ENCODE measurements at regions not wholly inside any gene's neighbourhood (a gene's known extent, or its start where the extent isn't known, plus 50 kb on each side); places are given as distances from the start of the nearest gene placed in this dataset.

DNA sequence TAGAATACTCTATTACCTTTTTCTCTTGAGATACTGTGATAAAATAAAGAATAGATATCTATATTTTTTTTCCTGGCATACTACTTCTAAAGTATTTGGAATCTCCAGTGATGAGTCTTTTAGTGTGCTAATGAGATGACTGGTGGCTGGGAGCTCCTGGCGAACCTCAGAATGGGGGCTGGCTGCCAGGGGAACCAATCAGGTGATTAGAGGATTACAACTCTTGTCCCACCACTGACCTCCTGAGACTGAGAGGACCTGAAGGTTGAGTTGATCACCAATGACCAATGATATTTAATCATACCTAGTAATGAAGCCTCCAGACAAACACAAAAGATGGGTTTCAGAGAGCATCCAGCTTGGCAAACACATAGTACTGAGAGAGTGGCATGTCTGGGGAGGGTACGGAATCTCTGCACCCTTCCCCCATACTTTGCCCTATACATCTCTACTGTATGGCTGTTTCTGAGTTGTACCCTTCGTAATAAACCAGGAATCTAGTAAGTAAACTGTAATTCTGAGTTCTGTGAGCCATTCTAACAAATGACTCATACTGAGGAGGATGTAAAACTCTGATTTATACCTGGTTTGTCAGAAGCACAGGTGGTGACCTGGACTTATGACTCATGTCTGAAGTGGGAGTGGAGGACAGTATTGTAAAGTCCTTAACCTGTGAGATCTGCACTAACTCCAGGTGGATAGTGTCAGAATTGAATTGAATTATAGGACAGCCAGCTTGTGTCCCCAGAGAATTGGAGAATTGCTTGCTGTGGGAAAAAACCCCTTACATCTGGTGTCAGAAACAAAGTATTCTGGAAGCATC is 325.3 kb upstream of the LRRC4C start:
- TF ChIP-seq TCF12 (IDR thresholded peaks at IDR 0.05; ENCODE audit: low read depth) (no peak), CREB1 (IDR thresholded peaks at IDR 0.05; ENCODE audit: low read depth) (no peak), ZBTB7A (IDR thresholded peaks at IDR 0.05; ENCODE audit: low read depth) (no peak), EP300 (IDR thresholded peaks at IDR 0.05; ENCODE audit: borderline replicate concordance) (no peak), EGR1 (IDR thresholded peaks at IDR 0.05) (no peak), YY1 (IDR thresholded peaks at IDR 0.05; ENCODE audit: low read depth) (no peak), TAF1 (IDR thresholded peaks at IDR 0.05; ENCODE audit: low read depth) (no peak), TEAD4 (IDR thresholded peaks at IDR 0.05) (no peak), RAD21 (IDR thresholded peaks at IDR 0.05; ENCODE audit: low read depth) (no peak), CEBPB (IDR thresholded peaks at IDR 0.05) (no peak), FOXM1 (IDR thresholded peaks at IDR 0.05; ENCODE audit: borderline replicate concordance, low read depth) (no peak), NFIC (IDR thresholded peaks at IDR 0.05) (no peak)
- TF ChIP-seq, protein P1, sequence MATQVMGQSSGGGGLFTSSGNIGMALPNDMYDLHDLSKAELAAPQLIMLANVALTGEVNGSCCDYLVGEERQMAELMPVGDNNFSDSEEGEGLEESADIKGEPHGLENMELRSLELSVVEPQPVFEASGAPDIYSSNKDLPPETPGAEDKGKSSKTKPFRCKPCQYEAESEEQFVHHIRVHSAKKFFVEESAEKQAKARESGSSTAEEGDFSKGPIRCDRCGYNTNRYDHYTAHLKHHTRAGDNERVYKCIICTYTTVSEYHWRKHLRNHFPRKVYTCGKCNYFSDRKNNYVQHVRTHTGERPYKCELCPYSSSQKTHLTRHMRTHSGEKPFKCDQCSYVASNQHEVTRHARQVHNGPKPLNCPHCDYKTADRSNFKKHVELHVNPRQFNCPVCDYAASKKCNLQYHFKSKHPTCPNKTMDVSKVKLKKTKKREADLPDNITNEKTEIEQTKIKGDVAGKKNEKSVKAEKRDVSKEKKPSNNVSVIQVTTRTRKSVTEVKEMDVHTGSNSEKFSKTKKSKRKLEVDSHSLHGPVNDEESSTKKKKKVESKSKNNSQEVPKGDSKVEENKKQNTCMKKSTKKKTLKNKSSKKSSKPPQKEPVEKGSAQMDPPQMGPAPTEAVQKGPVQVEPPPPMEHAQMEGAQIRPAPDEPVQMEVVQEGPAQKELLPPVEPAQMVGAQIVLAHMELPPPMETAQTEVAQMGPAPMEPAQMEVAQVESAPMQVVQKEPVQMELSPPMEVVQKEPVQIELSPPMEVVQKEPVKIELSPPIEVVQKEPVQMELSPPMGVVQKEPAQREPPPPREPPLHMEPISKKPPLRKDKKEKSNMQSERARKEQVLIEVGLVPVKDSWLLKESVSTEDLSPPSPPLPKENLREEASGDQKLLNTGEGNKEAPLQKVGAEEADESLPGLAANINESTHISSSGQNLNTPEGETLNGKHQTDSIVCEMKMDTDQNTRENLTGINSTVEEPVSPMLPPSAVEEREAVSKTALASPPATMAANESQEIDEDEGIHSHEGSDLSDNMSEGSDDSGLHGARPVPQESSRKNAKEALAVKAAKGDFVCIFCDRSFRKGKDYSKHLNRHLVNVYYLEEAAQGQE (IDR thresholded peaks at IDR 0.05; ENCODE audit: low read depth): no peak
- TF ChIP-seq, protein P2, sequence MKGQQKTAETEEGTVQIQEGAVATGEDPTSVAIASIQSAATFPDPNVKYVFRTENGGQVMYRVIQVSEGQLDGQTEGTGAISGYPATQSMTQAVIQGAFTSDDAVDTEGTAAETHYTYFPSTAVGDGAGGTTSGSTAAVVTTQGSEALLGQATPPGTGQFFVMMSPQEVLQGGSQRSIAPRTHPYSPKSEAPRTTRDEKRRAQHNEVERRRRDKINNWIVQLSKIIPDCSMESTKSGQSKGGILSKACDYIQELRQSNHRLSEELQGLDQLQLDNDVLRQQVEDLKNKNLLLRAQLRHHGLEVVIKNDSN (IDR thresholded peaks at IDR 0.05): no peak
- TF ChIP-seq, protein P3, sequence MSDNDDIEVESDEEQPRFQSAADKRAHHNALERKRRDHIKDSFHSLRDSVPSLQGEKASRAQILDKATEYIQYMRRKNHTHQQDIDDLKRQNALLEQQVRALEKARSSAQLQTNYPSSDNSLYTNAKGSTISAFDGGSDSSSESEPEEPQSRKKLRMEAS (IDR thresholded peaks at IDR 0.05): no peak

DNA sequence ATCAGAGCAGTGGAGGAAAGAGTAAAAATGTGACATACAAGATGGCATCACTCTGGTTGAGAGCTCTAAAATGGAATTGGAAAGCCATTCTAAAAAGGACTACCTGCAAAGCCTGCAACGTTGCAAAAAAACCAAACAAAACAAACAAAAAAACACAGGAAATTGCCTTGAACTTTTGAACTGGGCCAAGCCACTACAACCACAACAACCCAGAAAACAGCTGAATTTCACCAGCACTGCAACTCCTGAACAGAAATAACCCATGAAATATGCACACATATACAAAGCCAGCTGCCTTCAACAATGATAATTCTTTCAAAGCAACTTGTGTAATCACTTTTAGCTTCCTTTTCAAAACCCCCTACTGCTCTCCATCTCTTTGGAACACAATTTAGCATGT is 326.6 kb upstream of the LRRC4C start:
- TF ChIP-seq, protein P3 (IDR thresholded peaks at IDR 0.05): no peak
- TF ChIP-seq EGR1 (IDR thresholded peaks at IDR 0.05): no peak
- TF ChIP-seq CREB1 (IDR thresholded peaks at IDR 0.05; ENCODE audit: low read depth): no peak
- no peak for TF ChIP-seq FOXM1 (IDR thresholded peaks at IDR 0.05; ENCODE audit: borderline replicate concordance, low read depth)
- TF ChIP-seq TEAD4 (IDR thresholded peaks at IDR 0.05): no peak
- no peak for TF ChIP-seq YY1 (IDR thresholded peaks at IDR 0.05; ENCODE audit: low read depth)
- no peak for TF ChIP-seq EP300 (IDR thresholded peaks at IDR 0.05; ENCODE audit: borderline replicate concordance)
- no peak for TF ChIP-seq ZBTB7A (IDR thresholded peaks at IDR 0.05; ENCODE audit: low read depth)
- no peak for TF ChIP-seq RAD21 (IDR thresholded peaks at IDR 0.05; ENCODE audit: low read depth)
- no peak for TF ChIP-seq NFIC (IDR thresholded peaks at IDR 0.05)
- TF ChIP-seq TAF1 (IDR thresholded peaks at IDR 0.05; ENCODE audit: low read depth): no peak

DNA sequence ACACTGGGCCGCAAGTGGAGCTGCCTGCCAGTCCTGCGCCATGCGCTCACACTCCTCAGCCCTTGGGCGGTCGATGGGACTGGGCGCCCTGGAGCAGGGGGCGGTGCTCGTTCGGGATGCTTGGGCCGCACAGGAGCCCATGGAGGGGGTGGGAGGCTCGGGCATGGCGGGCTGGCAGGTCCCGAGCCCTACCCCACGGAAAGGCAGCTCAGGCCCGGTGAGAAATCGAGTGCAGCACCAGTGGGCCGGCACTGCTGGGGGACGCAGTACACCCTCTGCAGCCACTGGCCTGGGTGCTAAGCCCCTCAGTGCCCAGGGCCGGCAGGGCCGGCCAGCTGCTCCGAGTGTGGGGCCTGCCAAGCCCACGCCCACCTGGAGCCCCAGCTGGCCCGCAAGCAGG is 328.7 kb upstream of the LRRC4C start:
- no peak for TF ChIP-seq YY1 (IDR thresholded peaks at IDR 0.05; ENCODE audit: low read depth)
- TF ChIP-seq, protein P3 (IDR thresholded peaks at IDR 0.05): no peak
- TF ChIP-seq TEAD4 (IDR thresholded peaks at IDR 0.05): no peak
- no peak for TF ChIP-seq EGR1 (IDR thresholded peaks at IDR 0.05)
- no peak for TF ChIP-seq CREB1 (IDR thresholded peaks at IDR 0.05; ENCODE audit: low read depth)
- no peak for TF ChIP-seq TAF1 (IDR thresholded peaks at IDR 0.05; ENCODE audit: low read depth)
- TF ChIP-seq EP300 (IDR thresholded peaks at IDR 0.05; ENCODE audit: borderline replicate concordance): no peak
- TF ChIP-seq FOXM1 (IDR thresholded peaks at IDR 0.05; ENCODE audit: borderline replicate concordance, low read depth): no peak
- TF ChIP-seq RAD21 (IDR thresholded peaks at IDR 0.05; ENCODE audit: low read depth): no peak
- TF ChIP-seq TCF12 (IDR thresholded peaks at IDR 0.05; ENCODE audit: low read depth): no peak
- TF ChIP-seq NFIC (IDR thresholded peaks at IDR 0.05): no peak
- TF ChIP-seq, protein P2 (IDR thresholded peaks at IDR 0.05): no peak
- TF ChIP-seq, protein P1 (IDR thresholded peaks at IDR 0.05; ENCODE audit: low read depth): no peak
- TF ChIP-seq ZBTB7A (IDR thresholded peaks at IDR 0.05; ENCODE audit: low read depth): no peak

DNA sequence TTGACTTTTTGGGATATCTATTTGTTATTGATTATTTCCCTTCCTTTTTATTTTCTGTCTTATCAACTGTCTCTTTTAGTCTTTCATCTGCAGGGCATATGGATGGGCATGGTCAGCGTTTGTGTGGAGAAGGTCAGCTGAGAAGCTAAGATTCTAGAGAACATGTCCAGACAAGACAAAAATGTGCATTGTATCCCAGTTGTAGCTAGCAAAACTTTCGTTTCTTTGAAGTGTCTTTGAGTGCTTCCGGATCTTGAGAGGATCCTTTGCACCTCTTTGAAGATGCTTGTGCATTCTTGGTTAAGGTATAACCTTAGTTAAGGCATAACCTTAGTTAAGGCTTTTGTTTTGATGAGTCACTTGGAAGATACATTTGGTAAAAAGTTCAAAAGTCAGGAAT is 329.9 kb upstream of the LRRC4C start:
- TF ChIP-seq TEAD4 (IDR thresholded peaks at IDR 0.05) (no peak), CEBPB (IDR thresholded peaks at IDR 0.05) (no peak), NFIC (IDR thresholded peaks at IDR 0.05) (no peak), TAF1 (IDR thresholded peaks at IDR 0.05; ENCODE audit: low read depth) (no peak), ZBTB7A (IDR thresholded peaks at IDR 0.05; ENCODE audit: low read depth) (no peak), TCF12 (IDR thresholded peaks at IDR 0.05; ENCODE audit: low read depth) (no peak), EP300 (IDR thresholded peaks at IDR 0.05; ENCODE audit: borderline replicate concordance) (no peak), CREB1 (IDR thresholded peaks at IDR 0.05; ENCODE audit: low read depth) (no peak), YY1 (IDR thresholded peaks at IDR 0.05; ENCODE audit: low read depth) (no peak), EGR1 (IDR thresholded peaks at IDR 0.05) (no peak), FOXM1 (IDR thresholded peaks at IDR 0.05; ENCODE audit: borderline replicate concordance, low read depth) (no peak), RAD21 (IDR thresholded peaks at IDR 0.05; ENCODE audit: low read depth) (no peak)
- TF ChIP-seq, protein P1 (IDR thresholded peaks at IDR 0.05; ENCODE audit: low read depth): no peak
- TF ChIP-seq, protein P2 (IDR thresholded peaks at IDR 0.05): no peak
- TF ChIP-seq, protein P3 (IDR thresholded peaks at IDR 0.05): no peak
